Midbrain (tissue), 1 donor: ENCODE measurements at regions not wholly inside any gene's neighbourhood (a gene's known extent, or its start where the extent isn't known, plus 50 kb on each side); places are given as distances from the start of the nearest gene placed in this dataset.

Experiments used
- DNase-seq: peaks from one replicate; lab custom pipeline; 2025; lab: John Stamatoyannopoulos, UW

- no peak for DNase-seq
Observed at GRCh38 chr2:204483608-204484081, 61.6 kb upstream of the PARD3B start.

GRCh38 chr2:204486321-204486720, 59.0 kb upstream of the PARD3B start:
- no peak for DNase-seq

- DNase-seq, result no peak
Observed at GRCh38 chr2:204486805-204487204, 58.5 kb upstream of the PARD3B start.

- DNase-seq, result no peak
Observed at GRCh38 chr2:204487447-204488229, 57.6 kb upstream of the PARD3B start.

GRCh38 chr2:204491528-204491927, 53.7 kb upstream of the PARD3B start:
- no peak for DNase-seq

- DNase-seq, result no peak
Observed at GRCh38 chr2:204492417-204492816, 52.9 kb upstream of the PARD3B start.

- no peak for DNase-seq
Observed at GRCh38 chr2:204494681-204495080, 50.6 kb upstream of the PARD3B start.

GRCh38 chr2:204495381-204495780, 49.9 kb upstream of the PARD3B start:
- DNase-seq, result peak; percentile 19
